ENCODE measurements at regions not wholly inside any gene's neighbourhood (a gene's known extent, or its start where the extent isn't known, plus 50 kb on each side); places are given as distances from the start of the nearest gene placed in this dataset.

- H3K4me3 ChIP-seq (ENCODE audit: low read length), result no peak overlapping the region
- no peaks in the 10 kb centered on the region for H3K36me3 ChIP-seq (replicated peaks; ENCODE audit: insufficient read depth, low read length)
- H2AFZ ChIP-seq (ENCODE audit: low read length), result no peak overlapping the region
- DNase-seq, result no peak
- TF ChIP-seq, protein P1, sequence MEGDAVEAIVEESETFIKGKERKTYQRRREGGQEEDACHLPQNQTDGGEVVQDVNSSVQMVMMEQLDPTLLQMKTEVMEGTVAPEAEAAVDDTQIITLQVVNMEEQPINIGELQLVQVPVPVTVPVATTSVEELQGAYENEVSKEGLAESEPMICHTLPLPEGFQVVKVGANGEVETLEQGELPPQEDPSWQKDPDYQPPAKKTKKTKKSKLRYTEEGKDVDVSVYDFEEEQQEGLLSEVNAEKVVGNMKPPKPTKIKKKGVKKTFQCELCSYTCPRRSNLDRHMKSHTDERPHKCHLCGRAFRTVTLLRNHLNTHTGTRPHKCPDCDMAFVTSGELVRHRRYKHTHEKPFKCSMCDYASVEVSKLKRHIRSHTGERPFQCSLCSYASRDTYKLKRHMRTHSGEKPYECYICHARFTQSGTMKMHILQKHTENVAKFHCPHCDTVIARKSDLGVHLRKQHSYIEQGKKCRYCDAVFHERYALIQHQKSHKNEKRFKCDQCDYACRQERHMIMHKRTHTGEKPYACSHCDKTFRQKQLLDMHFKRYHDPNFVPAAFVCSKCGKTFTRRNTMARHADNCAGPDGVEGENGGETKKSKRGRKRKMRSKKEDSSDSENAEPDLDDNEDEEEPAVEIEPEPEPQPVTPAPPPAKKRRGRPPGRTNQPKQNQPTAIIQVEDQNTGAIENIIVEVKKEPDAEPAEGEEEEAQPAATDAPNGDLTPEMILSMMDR (IDR thresholded peaks at IDR 0.05; ENCODE audit: low read length), result no peak
- TF ChIP-seq EZH2phosphoT487 (IDR thresholded peaks at IDR 0.05; ENCODE audit: low read length) (no peak), EZH2 (optimal IDR thresholded peaks at IDR 0.05; ENCODE audit: low read depth, low read length) (no peak)
- no peaks in the 10 kb centered on the region for H4K20me1 ChIP-seq (ENCODE audit: insufficient read depth, low read length)
- no peak overlapping the region for H3K27ac ChIP-seq (ENCODE audit: low read length)
- no peaks in the 10 kb centered on the region for H3K27me3 ChIP-seq (replicated peaks; ENCODE audit: insufficient read depth, low read length)
- no peaks in the 10 kb centered on the region for H3K79me2 ChIP-seq (ENCODE audit: low read length)
- H3K9me2 ChIP-seq (replicated peaks; ENCODE audit: insufficient read depth, low read length), result no peaks in the 10 kb centered on the region
- H3K4me2 ChIP-seq (ENCODE audit: low read depth, low read length), result no peak overlapping the region
- no peaks in the 10 kb centered on the region for H3K9me3 ChIP-seq (replicated peaks; ENCODE audit: insufficient read depth, low read length)
- no peaks in the 10 kb centered on the region for H3K4me1 ChIP-seq (ENCODE audit: low read length)
- no peaks in the 10 kb centered on the region for H3F3A ChIP-seq (ENCODE audit: insufficient read depth, low read length)
- H3K9ac ChIP-seq (ENCODE audit: low read length), result no peak overlapping the region
Measured at GRCh38 chr1:88609051-88609450, 75.0 kb upstream of the PKN2 start.

GRCh38 chr1:88610687-88611086 lies 73.4 kb upstream of the PKN2 start:
- H3K27ac ChIP-seq (ENCODE audit: low read length), result no peak overlapping the region
- no peaks in the 10 kb centered on the region for H3K79me2 ChIP-seq (ENCODE audit: low read length)
- H3K4me1 ChIP-seq (ENCODE audit: low read length), result no peaks in the 10 kb centered on the region
- no peaks in the 10 kb centered on the region for H3K36me3 ChIP-seq (replicated peaks; ENCODE audit: insufficient read depth, low read length)
- no peak for DNase-seq
- TF ChIP-seq, protein P1 (IDR thresholded peaks at IDR 0.05; ENCODE audit: low read length), result no peak
- TF ChIP-seq EZH2 (optimal IDR thresholded peaks at IDR 0.05; ENCODE audit: low read depth, low read length) (no peak), EZH2phosphoT487 (IDR thresholded peaks at IDR 0.05; ENCODE audit: low read length) (no peak)
- no peaks in the 10 kb centered on the region for H4K20me1 ChIP-seq (ENCODE audit: insufficient read depth, low read length)
- H3K9ac ChIP-seq (ENCODE audit: low read length), result no peak overlapping the region
- H3F3A ChIP-seq (ENCODE audit: insufficient read depth, low read length), result no peaks in the 10 kb centered on the region
- no peaks in the 10 kb centered on the region for H3K27me3 ChIP-seq (replicated peaks; ENCODE audit: insufficient read depth, low read length)
- no peaks in the 10 kb centered on the region for H3K9me2 ChIP-seq (replicated peaks; ENCODE audit: insufficient read depth, low read length)
- no peak overlapping the region for H2AFZ ChIP-seq (ENCODE audit: low read length)
- no peak overlapping the region for H3K4me2 ChIP-seq (ENCODE audit: low read depth, low read length)
- no peak overlapping the region for H3K4me3 ChIP-seq (ENCODE audit: low read length)
- H3K9me3 ChIP-seq (replicated peaks; ENCODE audit: insufficient read depth, low read length), result no peaks in the 10 kb centered on the region

- Histone ChIP-seq H3K9ac (ENCODE audit: low read length) (no peak overlapping the region), H3K36me3 (replicated peaks; ENCODE audit: insufficient read depth, low read length) (no peaks in the 10 kb centered on the region), H3K4me3 (ENCODE audit: low read length) (no peak overlapping the region), H3K9me2 (replicated peaks; ENCODE audit: insufficient read depth, low read length) (no peaks in the 10 kb centered on the region), H3K4me2 (ENCODE audit: low read depth, low read length) (no peak overlapping the region), H3K27me3 (replicated peaks; ENCODE audit: insufficient read depth, low read length) (no peaks in the 10 kb centered on the region), H3F3A (ENCODE audit: insufficient read depth, low read length) (no peaks in the 10 kb centered on the region), H2AFZ (ENCODE audit: low read length) (no peak overlapping the region), H3K27ac (ENCODE audit: low read length) (no peak overlapping the region), H3K9me3 (replicated peaks; ENCODE audit: insufficient read depth, low read length) (no peaks in the 10 kb centered on the region), H3K4me1 (ENCODE audit: low read length) (no peaks in the 10 kb centered on the region), H4K20me1 (ENCODE audit: insufficient read depth, low read length) (no peaks in the 10 kb centered on the region), H3K79me2 (ENCODE audit: low read length) (no peaks in the 10 kb centered on the region)
- no peak for DNase-seq
- TF ChIP-seq, protein P1 (IDR thresholded peaks at IDR 0.05; ENCODE audit: low read length), result no peak
- no peak for TF ChIP-seq EZH2phosphoT487 (IDR thresholded peaks at IDR 0.05; ENCODE audit: low read length)
- TF ChIP-seq EZH2 (optimal IDR thresholded peaks at IDR 0.05; ENCODE audit: low read depth, low read length), result no peak
Measured at GRCh38 chr1:88612292-88612691, 71.8 kb upstream of the PKN2 start.
